Lung (tissue), 11 donors: ENCODE measurements at regions not wholly inside any gene's neighbourhood (a gene's known extent, or its start where the extent isn't known, plus 50 kb on each side); places are given as distances from the start of the nearest gene placed in this dataset.

ENCODE experiments used
- ATAC-seq: fragments of 200-7000 bp; cut with Tn5 transposase; one replicate; pipeline ENCODE4 v1.9.1; 2020; ENCODE audit warnings: moderate number of reproducible peaks; ENCODE audit not compliant: insufficient read depth, low FRiP score
- DNase-seq, 3 donors: peaks; one replicate each; pipeline ENCODE4 v3.0.0-alpha.2; 2013 to 2017
- H3K27ac ChIP-seq, 2 donors: one replicate each; pipeline ENCODE4 v1.5.1; 2013; ENCODE audit warnings: mild to moderate bottlenecking in 2 of 2, moderate library complexity in 2 of 2, control low read depth in 1 of 2, inconsistent platforms in 1 of 2, low read depth in 1 of 2, low read length in 1 of 2
- H3K27me3 ChIP-seq, 3 donors: one replicate each; pipeline ENCODE4 v1.5.1; 2013; ENCODE audit warnings: low read length in 2 of 3; ENCODE audit not compliant: control insufficient read depth in 3 of 3, insufficient read depth in 3 of 3
- H3K36me3 ChIP-seq, 4 donors: one replicate each; pipeline ENCODE4 v1.5.1; 2013; ENCODE audit warnings: low read length in 4 of 4, mild to moderate bottlenecking in 1 of 4, moderate library complexity in 1 of 4; ENCODE audit not compliant: control insufficient read depth in 4 of 4, insufficient read depth in 4 of 4
- H3K4me1 ChIP-seq, 5 donors: one replicate each; pipeline ENCODE4 v1.5.1; 2013; ENCODE audit warnings: low read length in 5 of 5, mild to moderate bottlenecking in 2 of 5, moderate library complexity in 1 of 5; ENCODE audit not compliant: control insufficient read depth in 5 of 5, insufficient read depth in 5 of 5
- H3K4me3 ChIP-seq: one replicate; pipeline ENCODE4 v1.5.1; 2013; ENCODE audit warnings: mild to moderate bottlenecking, control low read depth, moderate library complexity
- H3K9ac ChIP-seq, 2 donors: one replicate each; pipeline ENCODE4 v1.5.1; 2013; ENCODE audit warnings: low read length in 2 of 2, control low read depth in 1 of 2; ENCODE audit not compliant: insufficient read depth in 1 of 2
- H3K9me3 ChIP-seq, 4 donors: one replicate each; pipeline ENCODE4 v1.5.1; 2013; ENCODE audit warnings: low read length in 3 of 4, mild to moderate bottlenecking in 1 of 4, moderate library complexity in 1 of 4; ENCODE audit not compliant: control insufficient read depth in 4 of 4, insufficient read depth in 3 of 4
- WGBS, 2 donors: extraction: QIAGEN DNeasy Blood & Tissue Kit; methylation state at CpG; one replicate each; pipeline ENCODE4 v1.1.7; 2013; 5-methylcytosine and 5-hydroxymethylcytosine counted together
- TF ChIP-seq, protein P1 (sequence below): IDR thresholded peaks from 2 replicates; pipeline ENCODE4 v1.5.1; 2012; ENCODE audit warnings: mild to moderate bottlenecking; ENCODE audit errors: control extremely low read depth, extremely low read depth
- donor health status: control.
- donor health status: control.
- donor health status: Bipolar disorder and iron deficiency.
- donor health status: healthy.
- donor health status: DM: yes; HTN: yes; CAD: no.

DNA sequence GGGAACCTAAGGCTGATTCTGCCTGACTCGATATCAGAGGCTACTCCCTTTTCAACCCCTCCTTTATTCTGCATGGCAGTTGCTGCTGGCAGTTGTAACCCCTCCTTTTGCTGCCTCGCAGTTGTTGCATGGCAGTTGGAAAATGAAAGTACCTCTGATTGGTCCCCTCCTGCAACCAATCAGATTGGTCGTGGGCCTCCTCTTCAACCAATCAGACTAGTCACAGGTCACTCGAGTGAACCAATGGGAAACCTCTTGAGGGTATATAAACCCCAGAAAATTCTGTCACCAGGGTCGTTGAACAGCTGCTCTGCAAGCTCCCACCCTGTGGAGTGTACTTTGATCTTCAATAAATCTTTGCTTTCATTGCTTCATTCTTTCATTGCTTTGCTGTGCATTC, 294.3 kb upstream of the SLC8A1 start:
- no peak overlapping the region for H3K9ac ChIP-seq
- peaks cover 0 to 3% (median 0%) of the 10 kb centered on the region in 4 donors for H3K9me3 ChIP-seq
- no peak overlapping the region for H3K27ac ChIP-seq
- TF ChIP-seq, protein P1, sequence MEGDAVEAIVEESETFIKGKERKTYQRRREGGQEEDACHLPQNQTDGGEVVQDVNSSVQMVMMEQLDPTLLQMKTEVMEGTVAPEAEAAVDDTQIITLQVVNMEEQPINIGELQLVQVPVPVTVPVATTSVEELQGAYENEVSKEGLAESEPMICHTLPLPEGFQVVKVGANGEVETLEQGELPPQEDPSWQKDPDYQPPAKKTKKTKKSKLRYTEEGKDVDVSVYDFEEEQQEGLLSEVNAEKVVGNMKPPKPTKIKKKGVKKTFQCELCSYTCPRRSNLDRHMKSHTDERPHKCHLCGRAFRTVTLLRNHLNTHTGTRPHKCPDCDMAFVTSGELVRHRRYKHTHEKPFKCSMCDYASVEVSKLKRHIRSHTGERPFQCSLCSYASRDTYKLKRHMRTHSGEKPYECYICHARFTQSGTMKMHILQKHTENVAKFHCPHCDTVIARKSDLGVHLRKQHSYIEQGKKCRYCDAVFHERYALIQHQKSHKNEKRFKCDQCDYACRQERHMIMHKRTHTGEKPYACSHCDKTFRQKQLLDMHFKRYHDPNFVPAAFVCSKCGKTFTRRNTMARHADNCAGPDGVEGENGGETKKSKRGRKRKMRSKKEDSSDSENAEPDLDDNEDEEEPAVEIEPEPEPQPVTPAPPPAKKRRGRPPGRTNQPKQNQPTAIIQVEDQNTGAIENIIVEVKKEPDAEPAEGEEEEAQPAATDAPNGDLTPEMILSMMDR, result no peak
- no peaks in the 10 kb centered on the region for H3K27me3 ChIP-seq
- no peaks in the 10 kb centered on the region for H3K4me1 ChIP-seq
- H3K36me3 ChIP-seq, result no peaks in the 10 kb centered on the region
- DNase-seq, result no peak
- H3K4me3 ChIP-seq, result no peak overlapping the region
- 80 to 86% methylated on average over 5 of the region's 5 CpGs for WGBS, 2 donors
- no peak for ATAC-seq

DNA sequence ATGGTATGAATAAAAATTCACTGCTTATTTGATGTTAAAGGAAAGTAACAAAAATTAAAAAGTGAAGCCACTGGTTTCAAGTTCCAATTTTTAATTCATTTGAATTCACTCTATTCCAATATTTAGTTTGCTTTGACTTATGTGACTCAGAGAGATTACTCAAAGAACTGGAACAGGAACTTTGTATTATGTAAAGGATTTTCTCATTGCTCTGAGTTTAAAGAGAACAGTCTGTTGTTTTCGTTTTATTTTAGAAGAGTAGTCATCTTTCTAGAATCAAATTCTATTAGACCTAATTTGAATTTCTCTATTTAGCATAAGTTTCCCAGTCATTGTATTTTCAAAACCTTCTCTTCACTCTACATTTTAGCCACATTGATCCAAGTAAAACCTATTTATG, 300.1 kb upstream of the SLC8A1 start:
- TF ChIP-seq, protein P1, result no peak
- H3K9ac ChIP-seq, result no peak overlapping the region
- WGBS, 2 donors, result 66 to 76% methylated on average over 1 of the region's 1 CpG
- no peaks in the 10 kb centered on the region for H3K27me3 ChIP-seq
- H3K4me3 ChIP-seq, result no peak overlapping the region
- ATAC-seq (no peak), DNase-seq (no peak)
- H3K36me3 ChIP-seq, result no peaks in the 10 kb centered on the region
- no peak overlapping the region for H3K27ac ChIP-seq
- H3K4me1 ChIP-seq, result no peaks in the 10 kb centered on the region
- H3K9me3 ChIP-seq, result no peaks in the 10 kb centered on the region

DNA sequence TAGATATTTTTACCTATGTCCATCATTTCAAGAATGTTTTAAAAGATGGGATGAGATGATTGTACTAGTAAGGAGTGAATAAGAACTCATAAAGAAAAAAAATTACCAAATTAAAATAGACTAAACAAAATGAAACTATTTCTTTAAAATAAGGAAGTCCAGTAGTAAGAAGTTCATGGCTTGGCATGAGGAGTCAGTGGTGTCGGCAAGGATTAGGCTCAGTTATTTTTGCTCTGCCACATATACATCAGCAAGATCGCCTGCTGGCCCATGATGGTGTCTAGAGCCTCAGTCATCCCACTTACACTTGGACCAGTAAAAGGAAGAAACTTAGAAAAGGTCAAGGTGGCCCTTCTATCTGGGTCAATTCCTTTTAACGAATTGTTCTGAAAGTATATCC, 300.9 kb upstream of the SLC8A1 start:
- no peak overlapping the region for H3K4me3 ChIP-seq
- TF ChIP-seq, protein P1, result no peak
- no peaks in the 10 kb centered on the region for H3K9me3 ChIP-seq
- H3K4me1 ChIP-seq, result no peaks in the 10 kb centered on the region
- DNase-seq (no peak), ATAC-seq (no peak)
- 77% methylated on average over 3 of the region's 3 CpGs for WGBS, 2 donors
- H3K36me3 ChIP-seq, result no peaks in the 10 kb centered on the region
- H3K9ac ChIP-seq, result no peak overlapping the region
- H3K27ac ChIP-seq, result no peak overlapping the region
- no peaks in the 10 kb centered on the region for H3K27me3 ChIP-seq

DNA sequence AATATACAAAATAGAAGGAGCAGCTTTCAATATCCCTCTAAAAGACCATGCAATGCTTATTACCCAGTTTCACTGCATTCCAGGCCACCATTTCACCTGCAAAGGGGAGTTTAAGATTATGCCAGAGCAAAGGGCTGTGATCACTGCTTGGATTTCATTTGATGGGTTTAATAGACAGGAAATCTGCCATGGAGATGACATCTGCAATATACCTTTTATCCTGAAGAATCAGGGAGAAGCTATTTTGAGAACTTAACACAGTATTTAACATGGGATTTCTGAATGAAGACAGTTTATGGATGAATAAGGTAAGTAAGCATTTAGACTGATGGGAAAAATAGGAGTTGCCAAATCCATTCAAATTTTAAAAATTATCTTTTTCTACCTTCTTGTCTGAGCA, 303.0 kb upstream of the SLC8A1 start:
- TF ChIP-seq, protein P1, result no peak
- H3K27me3 ChIP-seq, result no peaks in the 10 kb centered on the region
- no peak overlapping the region for H3K27ac ChIP-seq
- DNase-seq (no peak), ATAC-seq (no peak)
- no peak overlapping the region for H3K4me3 ChIP-seq
- no peaks in the 10 kb centered on the region for H3K9me3 ChIP-seq
- no peaks in the 10 kb centered on the region for H3K36me3 ChIP-seq
- H3K4me1 ChIP-seq, result peaks cover 0 to 3% (median 0%) of the 10 kb centered on the region in 5 donors
- H3K9ac ChIP-seq, result no peak overlapping the region
